ENCODE measurements at regions not wholly inside any gene's neighbourhood (a gene's known extent, or its start where the extent isn't known, plus 50 kb on each side); places are given as distances from the start of the nearest gene placed in this dataset.

GRCh38 chr4:79492148-79492547, 84.1 kb upstream of the GK2 start:
- no peak for DNase-seq (ENCODE audit: low read depth, low spot score)
- Mint-ChIP-seq H3K4me1 (no peaks in the 10 kb centered on the region), H3K4me3 (no peak overlapping the region), H3K27ac (ENCODE audit: unreplicated experiment) (no peak overlapping the region), H3K27me3 (ENCODE audit: low read depth) (no peaks in the 10 kb centered on the region), H3K9me3 (no peaks in the 10 kb centered on the region), H3K36me3 (ENCODE audit: low read depth) (no peaks in the 10 kb centered on the region)
- no peak for TF ChIP-seq CTCF (conservative IDR thresholded peaks at IDR 0.05)

DNA sequence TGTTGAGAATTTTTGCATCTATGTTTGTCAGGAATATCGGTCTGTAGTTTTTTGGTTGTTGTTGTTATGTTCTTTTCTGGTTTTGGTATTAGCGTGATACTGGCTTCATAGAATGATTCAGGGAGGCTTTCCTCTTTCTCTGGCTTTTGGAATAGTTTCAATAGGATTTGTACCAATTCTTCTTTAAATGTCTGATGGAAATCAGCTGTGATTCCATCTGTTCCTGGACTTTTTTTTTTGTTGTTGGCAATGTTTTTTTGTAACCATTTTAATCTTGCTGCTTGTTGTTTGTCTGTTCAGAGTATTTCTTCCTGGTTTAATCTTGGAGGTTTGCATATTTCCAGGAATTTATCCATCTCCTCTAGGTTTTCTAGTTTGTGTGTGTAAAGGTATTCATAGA, 81.5 kb upstream of the GK2 start:
- no peak for DNase-seq (ENCODE audit: low read depth, low spot score)
- Mint-ChIP-seq H3K9me3 (peaks cover 2% of the 10 kb centered on the region), H3K4me1 (no peaks in the 10 kb centered on the region), H3K4me3 (no peak overlapping the region), H3K27ac (ENCODE audit: unreplicated experiment) (no peak overlapping the region), H3K27me3 (ENCODE audit: low read depth) (no peaks in the 10 kb centered on the region), H3K36me3 (ENCODE audit: low read depth) (no peaks in the 10 kb centered on the region)
- TF ChIP-seq CTCF (conservative IDR thresholded peaks at IDR 0.05): no peak

DNA sequence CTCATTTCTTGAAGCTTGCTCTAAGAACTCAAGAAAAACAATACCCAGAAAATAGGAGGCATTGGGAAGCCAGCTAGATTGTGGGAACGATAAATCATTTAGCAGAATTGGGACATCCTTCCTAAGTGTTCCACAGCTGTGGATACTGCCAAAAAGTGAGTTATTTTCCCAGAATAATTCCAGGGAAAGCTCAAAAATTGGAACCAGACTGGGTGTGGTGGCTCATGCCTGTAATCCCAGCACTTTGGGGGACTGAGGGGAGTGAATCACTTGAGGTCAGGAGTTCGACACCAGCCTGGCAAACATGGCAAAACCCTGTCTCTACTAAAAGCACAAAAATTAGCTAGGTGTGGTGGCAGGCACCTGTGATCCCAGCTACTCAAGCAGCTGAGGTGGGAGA, 68.2 kb upstream of the GK2 start:
- H3K9me3 Mint-ChIP-seq: peaks cover 2% of the 10 kb centered on the region
- peaks cover 3% of the 10 kb centered on the region for H3K27me3 Mint-ChIP-seq (ENCODE audit: low read depth)
- no peaks in the 10 kb centered on the region for H3K36me3 Mint-ChIP-seq (ENCODE audit: low read depth)
- TF ChIP-seq CTCF (conservative IDR thresholded peaks at IDR 0.05): no peak
- no peak overlapping the region for H3K27ac Mint-ChIP-seq (ENCODE audit: unreplicated experiment)
- DNase-seq (ENCODE audit: low read depth, low spot score): no peak
- H3K4me1 Mint-ChIP-seq: no peaks in the 10 kb centered on the region
- no peak overlapping the region for H3K4me3 Mint-ChIP-seq

DNA sequence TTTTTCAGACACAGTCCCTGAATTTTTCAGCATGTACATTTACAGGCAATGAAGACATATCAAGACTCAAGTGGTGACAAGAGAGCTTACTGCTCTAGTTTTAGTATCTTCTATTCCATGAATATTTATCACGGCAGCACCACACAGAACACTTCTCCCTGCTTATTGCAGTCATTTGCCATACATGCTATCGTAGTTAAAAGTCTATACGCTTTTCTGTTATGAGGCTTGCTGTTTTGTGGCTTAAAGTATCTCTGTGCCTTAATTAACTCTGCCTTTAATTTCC, 65.4 kb upstream of the GK2 start:
- no peak for DNase-seq (ENCODE audit: low read depth, low spot score)
- Mint-ChIP-seq H3K4me1 (no peaks in the 10 kb centered on the region), H3K27ac (ENCODE audit: unreplicated experiment) (no peak overlapping the region), H3K9me3 (peaks cover 2% of the 10 kb centered on the region), H3K36me3 (ENCODE audit: low read depth) (no peaks in the 10 kb centered on the region), H3K4me3 (no peak overlapping the region), H3K27me3 (ENCODE audit: low read depth) (peaks cover 3% of the 10 kb centered on the region)
- no peak for TF ChIP-seq CTCF (conservative IDR thresholded peaks at IDR 0.05)

DNA sequence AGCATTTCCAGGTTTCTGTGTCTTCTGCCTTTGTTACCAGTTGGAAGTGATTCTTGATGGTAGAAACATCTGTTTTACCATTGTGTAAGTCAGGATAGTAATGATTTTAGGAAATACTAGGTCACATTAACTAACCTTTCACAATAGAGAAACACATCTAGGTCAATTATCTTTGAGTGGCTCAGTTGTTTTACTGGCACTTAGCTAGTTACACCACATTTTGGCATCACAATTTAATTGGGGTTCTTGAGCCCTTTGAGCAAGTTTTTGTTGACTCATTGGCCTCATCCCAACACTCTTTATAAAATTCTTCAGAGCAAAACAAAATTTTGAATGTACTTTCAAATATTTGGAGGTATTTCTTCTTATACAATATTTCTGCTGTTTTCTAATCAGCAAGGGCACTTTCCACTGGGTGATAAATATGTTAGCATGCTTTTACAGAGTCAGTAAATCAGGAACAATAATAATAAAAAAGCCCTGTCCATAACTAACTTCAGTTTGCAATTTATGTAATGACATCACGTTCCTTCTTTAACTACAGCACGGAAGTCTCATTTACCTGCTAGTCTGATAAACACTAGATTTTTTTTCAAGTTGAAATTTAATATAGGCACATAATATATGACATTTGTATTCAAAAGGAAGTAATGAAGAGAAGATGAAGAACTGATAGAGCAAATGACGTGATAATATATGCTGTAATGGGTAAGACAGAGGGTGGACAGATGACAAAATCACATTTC, 64.8 kb upstream of the GK2 start:
- TF ChIP-seq CTCF (conservative IDR thresholded peaks at IDR 0.05): no peak
- Mint-ChIP-seq H3K27ac (ENCODE audit: unreplicated experiment) (no peak overlapping the region), H3K9me3 (peaks cover 2% of the 10 kb centered on the region), H3K36me3 (ENCODE audit: low read depth) (no peaks in the 10 kb centered on the region), H3K27me3 (ENCODE audit: low read depth) (peaks cover 3% of the 10 kb centered on the region), H3K4me3 (no peak overlapping the region), H3K4me1 (no peaks in the 10 kb centered on the region)
- DNase-seq (ENCODE audit: low read depth, low spot score): no peak
